Endothelial cell of umbilical vein (primary cell): ENCODE measurements at regions not wholly inside any gene's neighbourhood (a gene's known extent, or its start where the extent isn't known, plus 50 kb on each side); places are given as distances from the start of the nearest gene placed in this dataset.
A peak's percentile ranks its signal among the peaks of the same experiment; 100 is the strongest.

Source experiments
- BruUV-seq: library from RNA; stranded (reverse); fragments of 400-500 nt; replicated peaks from 2 replicates; lab custom pipeline; 2021; lab: Mats Ljungman, UMichigan
- CTCF ChIA-PET: fragments of 300-600, 350-600 bp; sonication (Branson Sonifier 250); formaldehyde crosslinking; loops from one replicate; lab custom pipeline; 2021; ENCODE audit warnings: antibody characterized with exemption, inconsistent platforms; lab: Charles Lee
- POLR2A ChIA-PET: fragments of 300-600, 350-600 bp; sonication (Branson Sonifier 250); formaldehyde crosslinking; loops from one replicate; lab custom pipeline; 2021; ENCODE audit warnings: antibody characterized with exemption, inconsistent platforms; lab: Charles Lee
- DNase-seq: peaks from one replicate; pipeline ENCODE4 v3.0.0-alpha.2; 2011; ENCODE audit warnings: low read depth, low spot score
- FAIRE-seq: peaks from 2 replicates; lab custom pipeline; 2011; peaks lifted over from hg19 to GRCh38; lab: Jason Lieb, UNC
- H2AFZ ChIP-seq: 2 replicates; pipeline ENCODE4 v1.6.0; 2012; ENCODE audit warnings: low read depth, low read length, control low read depth, inconsistent platforms
- H3K27ac ChIP-seq: 2 replicates; pipeline ENCODE4 v1.5.1; 2011; ENCODE audit warnings: low read depth, mild to moderate bottlenecking, control low read depth, low read length, moderate library complexity; ENCODE audit not compliant: insufficient read depth
- H3K27me3 ChIP-seq, 2 experiments: 2 replicates each; pipeline versions ENCODE4 v1.6.0 to v1.6.1; 2011; ENCODE audit warnings: low read length in 2 of 2, mixed read lengths in 1 of 2; ENCODE audit not compliant: control insufficient read depth in 2 of 2, insufficient read depth in 2 of 2
- H3K36me3 ChIP-seq, 2 experiments: 2 replicates in 1 of 2; 3 replicates in 1 of 2; pipeline ENCODE4 v1.5.1; 2011; ENCODE audit warnings: low read length in 2 of 2, mild to moderate bottlenecking in 1 of 2, moderate library complexity in 1 of 2; ENCODE audit not compliant: control insufficient read depth in 2 of 2, insufficient read depth in 2 of 2; ENCODE audit errors: extremely low read depth in 1 of 2
- H3K4me1 ChIP-seq: 3 replicates; pipeline ENCODE4 v1.5.1; 2011; ENCODE audit warnings: mild to moderate bottlenecking, low read length; ENCODE audit not compliant: control insufficient read depth, insufficient read depth; ENCODE audit errors: extremely low read depth
- H3K4me2 ChIP-seq: 2 replicates; pipeline ENCODE4 v1.6.1; 2011; ENCODE audit warnings: low read length, control low read depth, mixed read lengths; ENCODE audit not compliant: insufficient read depth
- H3K4me3 ChIP-seq, 3 experiments: fragments of 200-600 bp in 1 of 3; sonication (generic), shearing (Covaris generic) in 1 of 3; replicated peaks in 1 of 3; 2 replicates each; pipeline ENCODE4 v1.5.1; 2011 to 2016; ENCODE audit warnings: control low read depth in 3 of 3, low read length in 3 of 3, mild to moderate bottlenecking in 2 of 3, inconsistent platforms in 1 of 3, low read depth in 1 of 3, moderate library complexity in 1 of 3; ENCODE audit not compliant: insufficient read depth in 1 of 3
- H3K79me2 ChIP-seq: 2 replicates; pipeline ENCODE4 v1.6.0; 2012; ENCODE audit warnings: low read length, inconsistent platforms; ENCODE audit not compliant: control insufficient read depth, insufficient read depth
- H3K9ac ChIP-seq: replicated peaks from 2 replicates; pipeline ENCODE3; 2011; ENCODE audit warnings: low read length, control low read depth; ENCODE audit not compliant: insufficient read depth; ENCODE audit errors: extremely low read depth
- H3K9me1 ChIP-seq: replicated peaks from 3 replicates; pipeline ENCODE4 v1.6.0; 2011; ENCODE audit warnings: mild to moderate bottlenecking, low read length; ENCODE audit not compliant: control insufficient read depth, insufficient read depth; ENCODE audit errors: extremely low read depth
- H3K9me3 ChIP-seq: replicated peaks from 2 replicates; pipeline ENCODE4 v1.5.1; 2012; ENCODE audit warnings: low read length, inconsistent platforms; ENCODE audit not compliant: control insufficient read depth, insufficient read depth
- H4K20me1 ChIP-seq: replicated peaks from 2 replicates; pipeline ENCODE3; 2011; ENCODE audit warnings: mild to moderate bottlenecking, low read length; ENCODE audit not compliant: control insufficient read depth, insufficient read depth; ENCODE audit errors: extremely low read depth
- CTCF ChIP-seq, 2 donors: IDR thresholded peaks; 1 replicate in 1 of 2; 2 replicates in 1 of 2; pipeline ENCODE4 v1.5.1; 2011; ENCODE audit warnings: low read length in 2 of 2, mild to moderate bottlenecking in 2 of 2, moderate library complexity in 2 of 2, control low read depth in 1 of 2, inconsistent platforms in 1 of 2, low read depth in 1 of 2; ENCODE audit not compliant: insufficient read depth in 1 of 2; ENCODE audit errors: extremely low read depth in 1 of 2
- FOS ChIP-seq: IDR thresholded peaks from 2 replicates; pipeline ENCODE4 v1.6.1; 2011; ENCODE audit warnings: mild to moderate bottlenecking, low read length, moderate library complexity, borderline replicate concordance; ENCODE audit not compliant: insufficient read depth
- GATA2 ChIP-seq: IDR thresholded peaks from 2 replicates; pipeline ENCODE4 v1.7.0; 2011; ENCODE audit warnings: low read depth, mild to moderate bottlenecking, moderate library complexity, mixed read lengths, low read length; ENCODE audit not compliant: insufficient read length, insufficient read depth
- JUN ChIP-seq: IDR thresholded peaks from 2 replicates; pipeline ENCODE4 v1.6.1; 2011; ENCODE audit warnings: borderline replicate concordance, low read depth; ENCODE audit not compliant: insufficient read length, insufficient read depth
- dilution Hi-C: fragments of 300-500 bp; cut with MboI; formaldehyde crosslinking; loops from one replicate; pipeline ENCODE4 v1.15.0; 2019; ENCODE audit warnings: low sequenced_read_pairs; ENCODE audit not compliant: extremely low pct_ligation_motif_present
- intact Hi-C: fragments of 100-400 bp; cut with micrococcal nuclease; formaldehyde crosslinking; loops from one replicate; pipeline ENCODE4 v1.10.0; 2022

DNA sequence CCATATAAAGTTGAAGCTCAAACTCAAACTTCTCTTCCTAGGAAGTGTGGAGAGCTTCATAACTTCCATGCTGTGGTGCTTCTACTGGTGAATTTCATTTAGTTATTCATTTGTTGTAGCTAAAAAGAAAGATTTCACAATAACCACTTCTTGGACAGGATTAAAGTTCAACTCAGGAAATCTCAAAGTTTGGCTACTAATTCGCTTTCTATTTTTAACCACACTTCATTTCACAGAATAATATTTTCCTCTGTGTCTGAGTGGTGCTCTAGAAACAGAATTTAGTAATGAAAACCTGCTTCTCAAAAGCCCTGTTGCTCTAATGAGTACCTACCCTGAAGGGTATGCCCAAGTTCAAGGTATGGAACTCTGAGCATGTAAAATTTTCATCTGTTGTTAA is 73.9 kb downstream of the ACTBL2 start:
- no peak overlapping the region for H2AFZ ChIP-seq
- H3K4me2 ChIP-seq = no peak overlapping the region
- H3K27ac ChIP-seq = no peak overlapping the region
- no peaks in the 10 kb centered on the region for H3K9me3 ChIP-seq
- no peaks in the 10 kb centered on the region for H3K79me2 ChIP-seq
- dilution Hi-C loops (no loop called here), intact Hi-C loops (no loop called here)
- ChIA-PET CTCF (no interaction called here), POLR2A (no interaction called here)
- no peaks in the 10 kb centered on the region for H3K9me1 ChIP-seq
- BruUV-seq = no TSS peak
- no peaks in the 10 kb centered on the region for H3K27me3 ChIP-seq
- no peaks in the 10 kb centered on the region for H4K20me1 ChIP-seq
- no peaks in the 10 kb centered on the region for H3K36me3 ChIP-seq
- H3K4me3 ChIP-seq = no peak overlapping the region
- no peak for TF ChIP-seq GATA2
- TF ChIP-seq CTCF (IDR thresholded peaks at IDR 0.05; ENCODE audit: extremely low read depth in 1 of 2, insufficient read depth in 1 of 2, low read depth in 1 of 2, low read length in 2 of 2) = no peak
- no peak for TF ChIP-seq FOS
- TF ChIP-seq JUN = no peak
- no peak overlapping the region for H3K9ac ChIP-seq
- FAIRE-seq (no peak), DNase-seq (peak; percentile 6)
- H3K4me1 ChIP-seq = no peaks in the 10 kb centered on the region

- dilution Hi-C loops = no loop called here
- FAIRE-seq = no peak
- POLR2A ChIA-PET = no interaction called here
Measured at GRCh38 chr5:57408285-57408684, 74.3 kb downstream of the ACTBL2 start.

More at GRCh38 chr5:57408285-57408684, 74.3 kb downstream of the ACTBL2 start:
- Histone ChIP-seq H3K4me2 (no peak overlapping the region), H3K4me1 (no peaks in the 10 kb centered on the region), H3K9me1 (no peaks in the 10 kb centered on the region), H3K27ac (no peak overlapping the region), H3K9ac (no peak overlapping the region), H3K36me3 (no peaks in the 10 kb centered on the region), H3K27me3 (no peaks in the 10 kb centered on the region), H3K9me3 (no peaks in the 10 kb centered on the region), H3K79me2 (no peaks in the 10 kb centered on the region), H4K20me1 (no peaks in the 10 kb centered on the region), H3K4me3 (no peak overlapping the region), H2AFZ (no peak overlapping the region)
- no peak for DNase-seq
- no TSS peak for BruUV-seq
- TF ChIP-seq JUN = no peak
- intact Hi-C loops = no loop called here
- CTCF ChIA-PET = no interaction called here
